CD4-positive, alpha-beta T cell (primary cell): ENCODE measurements at regions not wholly inside any gene's neighbourhood (a gene's known extent, or its start where the extent isn't known, plus 50 kb on each side); places are given as distances from the start of the nearest gene placed in this dataset.

Source experiments
- ATAC-seq: fragments of 200-7000 bp; cut with Tn5 transposase; one replicate; pipeline ENCODE4 v1.10.0; 2022; ENCODE audit warnings: mild to moderate bottlenecking; ENCODE audit not compliant: poor library complexity
- CTCF ChIA-PET: fragments of 350-600 bp; sonication (Branson Sonifier 250); formaldehyde crosslinking; loops from one replicate; lab custom pipeline; 2021; ENCODE audit warnings: antibody characterized with exemption, inconsistent platforms; lab: Charles Lee
- POLR2A ChIA-PET: fragments of 350-600 bp; sonication (Branson Sonifier 250); formaldehyde crosslinking; loops from one replicate; lab custom pipeline; 2021; ENCODE audit warnings: antibody characterized with exemption, inconsistent platforms; lab: Charles Lee
- DNase-seq, 14 experiments: peaks; one replicate each; pipeline ENCODE4 v3.0.0-alpha.2; 2013 to 2020; ENCODE audit warnings: mixed read lengths in 2 of 14
- H3K27ac ChIP-seq, 2 donors: one replicate each; pipeline versions ENCODE4 v1.5.1 to v1.7.0; 2013; ENCODE audit warnings: low read length in 2 of 2, low read depth in 1 of 2, mild to moderate bottlenecking in 1 of 2
- H3K27me3 ChIP-seq, 2 experiments: 1 replicate in 1 of 2; 2 replicates in 1 of 2; pipeline versions ENCODE4 v1.6.1 to v1.7.0; 2013; ENCODE audit warnings: low read length in 2 of 2, control low read depth in 1 of 2, mild to moderate bottlenecking in 1 of 2, moderate library complexity in 1 of 2; ENCODE audit not compliant: insufficient read depth in 2 of 2, control insufficient read depth in 1 of 2
- H3K36me3 ChIP-seq: one replicate; pipeline ENCODE4 v1.6.1; 2013; ENCODE audit warnings: low read length, control low read depth; ENCODE audit not compliant: insufficient read depth
- H3K4me1 ChIP-seq: one replicate; pipeline ENCODE4 v1.6.1; 2013; ENCODE audit warnings: low read length, control low read depth; ENCODE audit not compliant: insufficient read depth
- H3K4me3 ChIP-seq: one replicate; pipeline ENCODE4 v1.5.1; 2013; ENCODE audit warnings: mild to moderate bottlenecking, low read length, moderate library complexity
- H3K9me3 ChIP-seq, 2 experiments: 1 replicate in 1 of 2; 2 replicates in 1 of 2; pipeline versions ENCODE4 v1.6.1 to v1.7.0; 2013; ENCODE audit warnings: low read length in 2 of 2, mild to moderate bottlenecking in 2 of 2, control low read depth in 1 of 2, moderate library complexity in 1 of 2; ENCODE audit not compliant: control insufficient read depth in 1 of 2, insufficient read depth in 1 of 2
- H3K27ac Mint-ChIP-seq: one replicate; pipeline ENCODE4 v1.8.0; 2020; ENCODE audit warnings: mixed read lengths
- H3K27me3 Mint-ChIP-seq: one replicate; pipeline ENCODE4 v1.8.0; 2021; ENCODE audit warnings: mixed read lengths
- H3K36me3 Mint-ChIP-seq: one replicate; pipeline ENCODE4 v1.8.0; 2021; ENCODE audit warnings: low read depth, mixed read lengths
- H3K4me1 Mint-ChIP-seq: one replicate; pipeline ENCODE4 v1.8.0; 2021; ENCODE audit warnings: low read depth, mixed read lengths
- H3K4me3 Mint-ChIP-seq: one replicate; pipeline ENCODE4 v1.8.0; 2020; ENCODE audit warnings: mild to moderate bottlenecking, mixed read lengths
- H3K9me3 Mint-ChIP-seq: one replicate; pipeline ENCODE4 v1.8.0; 2020; ENCODE audit warnings: mixed read lengths
- intact Hi-C, 2 experiments: fragments of 100-400 bp; cut with DNase I in 1 of 2; cut with micrococcal nuclease in 1 of 2; formaldehyde crosslinking; loops; one replicate each; pipeline versions ENCODE4 v1.15.1 to v1.9.0; 2023 to 2025; cut with DNase I, micrococcal nuclease
- TF ChIP-seq, protein P1 (sequence below): fragments of 200-600 bp; IDR thresholded peaks from one replicate; pipeline ENCODE4 v1.8.0; 2022; ENCODE audit warnings: antibody characterized with exemption, mild to moderate bottlenecking

DNA sequence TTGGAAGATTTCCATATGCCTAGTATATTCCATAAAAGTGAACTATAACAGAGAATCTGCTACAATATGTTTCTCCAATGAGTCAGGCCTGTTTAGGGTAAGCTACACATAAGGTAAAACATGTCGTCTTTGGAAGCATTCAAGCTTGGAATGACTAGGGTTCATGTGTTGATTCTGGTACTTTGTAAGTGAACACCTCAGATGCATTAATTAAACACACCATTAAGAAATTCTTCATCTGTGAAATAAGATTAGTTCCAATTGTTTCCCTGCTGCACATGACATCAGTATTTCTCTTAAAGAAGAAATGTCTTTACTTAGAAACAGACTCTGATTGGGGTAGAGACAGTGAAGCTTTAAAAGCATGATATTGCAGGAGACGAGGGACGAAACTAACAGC lies 461.1 kb upstream of the NXPH2 start:
- POLR2A ChIA-PET: interaction anchor here (0.7 kb wide), 1 partner anchor 20 kb away, joined by 3 read pairs; no protein-coding TSS in a partner anchor
- DNase-seq (no peak), ATAC-seq (no peak)
- Mint-ChIP-seq H3K36me3 (no peaks in the 10 kb centered on the region), H3K27me3 (no peaks in the 10 kb centered on the region), H3K27ac (no peak overlapping the region), H3K9me3 (peaks cover 8% of the 10 kb centered on the region), H3K4me3 (no peak overlapping the region), H3K4me1 (no peaks in the 10 kb centered on the region)
- no peak overlapping the region for H3K27ac ChIP-seq
- H3K27me3 ChIP-seq: no peaks in the 10 kb centered on the region
- no peaks in the 10 kb centered on the region for H3K36me3 ChIP-seq
- peaks cover 0 to 3% of the 10 kb centered on the region in 2 experiments for H3K9me3 ChIP-seq
- TF ChIP-seq, protein P1, sequence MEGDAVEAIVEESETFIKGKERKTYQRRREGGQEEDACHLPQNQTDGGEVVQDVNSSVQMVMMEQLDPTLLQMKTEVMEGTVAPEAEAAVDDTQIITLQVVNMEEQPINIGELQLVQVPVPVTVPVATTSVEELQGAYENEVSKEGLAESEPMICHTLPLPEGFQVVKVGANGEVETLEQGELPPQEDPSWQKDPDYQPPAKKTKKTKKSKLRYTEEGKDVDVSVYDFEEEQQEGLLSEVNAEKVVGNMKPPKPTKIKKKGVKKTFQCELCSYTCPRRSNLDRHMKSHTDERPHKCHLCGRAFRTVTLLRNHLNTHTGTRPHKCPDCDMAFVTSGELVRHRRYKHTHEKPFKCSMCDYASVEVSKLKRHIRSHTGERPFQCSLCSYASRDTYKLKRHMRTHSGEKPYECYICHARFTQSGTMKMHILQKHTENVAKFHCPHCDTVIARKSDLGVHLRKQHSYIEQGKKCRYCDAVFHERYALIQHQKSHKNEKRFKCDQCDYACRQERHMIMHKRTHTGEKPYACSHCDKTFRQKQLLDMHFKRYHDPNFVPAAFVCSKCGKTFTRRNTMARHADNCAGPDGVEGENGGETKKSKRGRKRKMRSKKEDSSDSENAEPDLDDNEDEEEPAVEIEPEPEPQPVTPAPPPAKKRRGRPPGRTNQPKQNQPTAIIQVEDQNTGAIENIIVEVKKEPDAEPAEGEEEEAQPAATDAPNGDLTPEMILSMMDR: no peak
- CTCF ChIA-PET: no interaction called here
- intact Hi-C loops: no loop called here
- H3K4me1 ChIP-seq: no peaks in the 10 kb centered on the region
- no peak overlapping the region for H3K4me3 ChIP-seq

DNA sequence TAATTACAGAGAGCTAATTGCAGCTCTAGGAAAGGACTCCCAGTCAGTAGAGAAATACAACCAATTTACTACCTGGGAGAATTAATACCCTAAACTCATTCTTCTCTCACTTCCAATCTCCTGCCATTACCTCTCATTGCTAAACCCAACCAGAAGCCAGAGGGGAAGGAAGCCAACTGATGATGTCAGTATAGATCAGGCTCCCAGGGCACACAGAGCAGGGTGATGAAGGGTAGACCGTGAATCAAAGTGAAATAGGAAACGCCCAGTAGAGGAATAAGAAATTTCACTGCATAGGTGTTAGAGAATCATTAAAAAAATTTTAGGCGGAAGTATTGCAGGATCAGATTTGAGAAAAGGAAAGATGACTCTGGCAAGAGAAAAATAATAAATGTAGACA lies 456.8 kb upstream of the NXPH2 start:
- Mint-ChIP-seq H3K27ac (no peak overlapping the region), H3K27me3 (no peaks in the 10 kb centered on the region), H3K4me1 (no peaks in the 10 kb centered on the region), H3K36me3 (no peaks in the 10 kb centered on the region), H3K9me3 (peaks cover 5% of the 10 kb centered on the region), H3K4me3 (no peak overlapping the region)
- Histone ChIP-seq H3K27ac (no peak overlapping the region), H3K27me3 (no peaks in the 10 kb centered on the region), H3K4me3 (no peak overlapping the region), H3K9me3 (no peaks in the 10 kb centered on the region), H3K4me1 (no peaks in the 10 kb centered on the region), H3K36me3 (no peaks in the 10 kb centered on the region)
- ChIA-PET CTCF (no interaction called here), POLR2A (no interaction called here)
- no peak for ATAC-seq
- intact Hi-C loops: no loop called here
- DNase-seq: no peak
- TF ChIP-seq, protein P1: no peak

DNA sequence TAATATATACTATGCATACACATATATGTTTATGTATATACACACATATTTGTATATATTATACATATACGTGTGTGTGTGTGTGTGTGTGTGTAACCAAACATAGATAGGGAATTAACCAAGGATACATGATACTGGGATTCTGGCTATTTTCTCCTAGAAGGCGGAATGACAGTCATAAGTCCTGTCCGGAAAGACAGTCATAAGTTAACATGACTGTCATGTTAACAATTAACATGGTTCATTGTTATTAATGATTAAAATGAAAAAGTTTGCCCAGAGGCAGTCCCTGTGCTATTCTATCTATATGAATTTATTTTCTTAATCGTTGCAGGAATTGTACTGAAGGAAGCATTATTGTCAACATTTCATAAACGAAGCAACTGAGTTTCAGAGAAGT lies 450.7 kb upstream of the NXPH2 start:
- no peak overlapping the region for H3K27ac Mint-ChIP-seq
- no peaks in the 10 kb centered on the region for H3K4me1 Mint-ChIP-seq
- DNase-seq: no peak
- intact Hi-C loops: no loop called here
- Histone ChIP-seq H3K27me3 (no peaks in the 10 kb centered on the region), H3K4me3 (no peak overlapping the region), H3K36me3 (no peaks in the 10 kb centered on the region), H3K27ac (no peak overlapping the region), H3K4me1 (no peaks in the 10 kb centered on the region), H3K9me3 (no peaks in the 10 kb centered on the region)
- ChIA-PET POLR2A (no interaction called here), CTCF (no interaction called here)
- no peaks in the 10 kb centered on the region for H3K27me3 Mint-ChIP-seq
- H3K36me3 Mint-ChIP-seq: no peaks in the 10 kb centered on the region
- H3K4me3 Mint-ChIP-seq: no peak overlapping the region
- ATAC-seq: no peak
- TF ChIP-seq, protein P1: no peak
- H3K9me3 Mint-ChIP-seq: peaks cover 12% of the 10 kb centered on the region
